ENCODE measurements at regions not wholly inside any gene's neighbourhood (a gene's known extent, or its start where the extent isn't known, plus 50 kb on each side); places are given as distances from the start of the nearest gene placed in this dataset.
A peak's percentile ranks its signal among the peaks of the same experiment; 100 is the strongest.

DNA sequence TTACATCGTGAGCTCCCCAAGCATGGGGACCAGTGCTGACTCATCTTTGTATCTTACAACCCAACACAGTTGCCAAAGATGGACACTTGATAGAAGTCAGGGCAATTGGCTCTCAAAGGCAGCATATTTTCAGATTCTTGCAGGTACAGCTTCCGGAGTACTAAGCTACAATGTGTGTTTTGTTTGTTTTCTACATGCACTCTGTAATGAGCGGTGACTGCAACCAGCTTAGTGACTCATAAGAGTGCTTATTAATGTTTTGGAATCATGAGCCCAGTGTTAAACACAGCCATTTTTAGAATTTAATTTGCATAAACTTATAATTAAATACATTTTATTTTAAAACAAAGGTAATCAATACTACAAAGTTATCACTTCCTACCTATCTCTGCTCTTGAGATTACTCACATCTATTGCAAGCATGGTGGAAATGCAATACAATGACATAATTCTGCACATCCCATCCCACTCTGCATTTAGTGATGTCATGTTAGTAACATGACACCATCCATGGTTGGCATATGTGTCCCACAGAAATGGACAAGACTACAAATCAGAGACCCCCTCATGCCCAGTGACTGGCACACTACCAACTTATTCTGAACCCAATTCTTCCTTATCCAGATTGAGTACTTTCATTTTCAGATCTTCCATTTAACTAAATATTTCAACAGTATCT is 399.8 kb upstream of the ST6GAL2 start:
- no peak for DNase-seq (ENCODE audit: low read depth in 4 of 4, low spot score in 3 of 4)

DNA sequence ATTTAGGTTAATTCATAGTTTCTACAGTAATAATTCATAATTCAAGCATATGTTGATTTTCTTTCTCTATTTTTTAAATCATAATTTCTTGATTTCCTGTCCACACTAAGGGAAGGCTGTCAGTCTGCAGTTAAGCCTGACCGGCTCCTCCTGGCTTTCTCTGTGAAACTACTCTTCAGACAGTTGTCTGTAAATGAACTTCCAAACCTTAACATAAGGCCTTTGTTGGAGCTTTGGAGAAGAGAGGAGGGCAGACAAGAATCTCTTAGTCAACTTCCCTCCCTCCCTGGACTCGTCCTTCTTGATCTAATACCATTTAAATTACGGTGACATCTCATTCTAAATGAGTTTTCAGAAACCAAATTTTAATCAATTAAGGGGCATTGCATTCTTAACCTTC is 404.1 kb upstream of the ST6GAL2 start:
- DNase-seq (ENCODE audit: low read depth in 4 of 4, low spot score in 3 of 4): no peak

DNA sequence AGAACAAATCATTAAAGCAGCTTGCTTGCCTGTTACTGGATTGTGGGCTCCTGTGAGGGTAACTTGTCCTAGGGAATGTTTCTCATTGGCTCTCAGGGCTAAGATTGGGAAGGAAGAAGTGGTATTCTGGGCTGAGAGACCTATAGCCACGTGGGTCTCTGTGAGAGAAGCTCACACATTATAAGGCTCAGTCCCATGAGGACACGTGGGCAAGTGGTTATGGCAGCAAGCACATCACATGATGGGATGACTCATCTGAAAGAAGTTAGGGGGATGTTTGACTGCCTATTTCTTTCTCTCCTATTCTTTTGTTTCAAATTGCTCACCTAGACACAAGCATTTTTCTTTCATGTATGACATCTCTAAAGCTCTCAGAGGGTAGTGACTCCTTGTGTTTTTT is 418.0 kb upstream of the ST6GAL2 start:
- DNase-seq (ENCODE audit: low read depth in 4 of 4, low spot score in 3 of 4): no peak

- DNase-seq (ENCODE audit: low read depth in 4 of 4, low spot score in 3 of 4): no peak
Observed at GRCh38 chr2:107305966-107306365, 420.0 kb upstream of the ST6GAL2 start.

- DNase-seq (ENCODE audit: low read depth in 4 of 4, low spot score in 3 of 4): no peak
Observed at GRCh38 chr2:107306881-107307280, 420.9 kb upstream of the ST6GAL2 start.

GRCh38 chr2:107308835-107309234 is 422.9 kb upstream of the ST6GAL2 start:
- no peak for DNase-seq (ENCODE audit: low read depth in 4 of 4, low spot score in 3 of 4)

DNA sequence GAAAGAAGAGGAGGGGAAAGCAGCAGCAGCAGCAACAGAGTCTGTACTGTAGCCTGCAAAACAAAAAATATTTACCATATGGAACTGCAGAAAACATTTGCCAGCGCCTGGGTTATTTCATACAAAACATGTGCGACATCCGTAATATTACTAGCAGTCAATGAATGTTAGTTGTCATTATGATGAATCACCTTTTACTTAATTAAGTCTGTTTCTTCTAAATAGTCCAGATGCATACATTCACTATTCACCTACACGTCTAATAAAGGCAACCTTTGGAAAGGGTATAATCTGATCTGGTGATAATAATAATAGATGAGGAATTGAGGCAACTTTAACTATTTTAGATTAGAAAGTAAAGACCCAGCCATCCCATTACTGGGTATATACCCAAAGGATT is 426.3 kb upstream of the ST6GAL2 start:
- DNase-seq (ENCODE audit: low read depth in 4 of 4, low spot score in 3 of 4): no peak

DNA sequence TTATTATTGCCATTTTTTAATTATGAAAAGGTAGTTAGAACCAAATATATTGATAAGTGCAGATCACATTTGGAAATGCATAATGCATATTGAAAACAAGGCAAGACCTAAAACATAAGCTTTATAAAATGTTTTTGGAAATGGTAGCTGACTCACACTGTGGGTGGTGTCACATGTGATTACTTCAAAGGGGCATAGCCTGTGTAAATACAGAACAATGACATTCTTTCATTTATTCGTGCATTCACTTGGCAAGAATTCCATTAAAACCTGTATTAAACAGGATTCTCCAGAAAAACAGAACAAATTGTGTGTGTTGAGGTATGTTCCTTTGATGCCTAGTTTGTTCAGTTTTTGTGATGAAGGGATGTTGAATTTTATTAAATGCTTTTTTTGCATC is 427.3 kb upstream of the ST6GAL2 start:
- DNase-seq (ENCODE audit: low read depth in 4 of 4, low spot score in 3 of 4): no peak

GRCh38 chr2:107320881-107321280 is 434.9 kb upstream of the ST6GAL2 start:
- DNase-seq (ENCODE audit: low read depth in 4 of 4, low spot score in 3 of 4): no peak

GRCh38 chr2:107322416-107322815 is 436.4 kb upstream of the ST6GAL2 start:
- DNase-seq (ENCODE audit: low read depth in 4 of 4, low spot score in 3 of 4): no peak

GRCh38 chr2:107323946-107324565 is 438.1 kb upstream of the ST6GAL2 start:
- DNase-seq (ENCODE audit: low read depth in 4 of 4, low spot score in 3 of 4): no peak

- DNase-seq (ENCODE audit: low read depth in 4 of 4, low spot score in 3 of 4): peak in 1 of 4 donors; percentile 2
Observed at GRCh38 chr2:107325981-107326786, 440.2 kb upstream of the ST6GAL2 start.

- no peak for DNase-seq (ENCODE audit: low read depth in 4 of 4, low spot score in 3 of 4)
Observed at GRCh38 chr2:107334306-107334705, 448.3 kb upstream of the ST6GAL2 start.

- DNase-seq (ENCODE audit: low read depth in 4 of 4, low spot score in 3 of 4): no peak
Observed at GRCh38 chr2:107336526-107336925, 450.6 kb upstream of the ST6GAL2 start.

DNA sequence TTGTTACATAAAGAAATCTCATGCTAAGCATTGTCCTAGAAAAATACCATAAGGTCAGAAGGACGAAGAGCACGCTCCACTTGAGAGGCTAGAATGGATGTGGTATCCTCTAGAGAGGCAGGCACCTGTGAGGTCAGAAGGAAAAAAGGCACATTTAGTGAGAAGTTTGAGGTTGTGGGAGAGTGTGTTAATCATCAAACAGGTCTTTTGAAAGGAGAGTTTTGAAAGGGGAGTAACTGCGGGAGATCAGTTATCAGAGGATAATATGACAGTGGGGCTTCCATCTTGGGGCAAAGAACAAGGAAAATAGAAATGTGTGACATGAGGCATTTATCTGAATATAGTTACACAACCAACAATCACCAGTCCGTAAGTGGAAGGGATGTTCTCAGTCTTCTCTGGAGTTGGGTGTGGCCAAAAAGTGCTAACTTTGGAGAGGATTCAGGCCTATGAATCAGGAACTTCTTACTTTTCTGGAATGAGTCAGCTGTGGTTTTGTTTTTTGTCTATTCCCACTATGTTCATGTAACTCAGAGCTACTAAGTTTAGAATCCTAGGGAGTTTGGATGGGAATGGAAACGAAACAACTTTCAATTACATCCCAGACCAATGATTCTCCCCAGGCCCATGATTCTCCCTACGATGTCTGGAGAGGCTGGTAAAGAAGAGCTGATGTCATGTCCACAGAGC is 451.4 kb upstream of the ST6GAL2 start:
- no peak for DNase-seq (ENCODE audit: low read depth in 4 of 4, low spot score in 3 of 4)

- DNase-seq (ENCODE audit: low read depth in 4 of 4, low spot score in 3 of 4): no peak
Observed at GRCh38 chr2:107338059-107338458, 452.1 kb upstream of the ST6GAL2 start.

- no peak for DNase-seq (ENCODE audit: low read depth in 4 of 4, low spot score in 3 of 4)
Observed at GRCh38 chr2:107338571-107338970, 452.6 kb upstream of the ST6GAL2 start.

DNA sequence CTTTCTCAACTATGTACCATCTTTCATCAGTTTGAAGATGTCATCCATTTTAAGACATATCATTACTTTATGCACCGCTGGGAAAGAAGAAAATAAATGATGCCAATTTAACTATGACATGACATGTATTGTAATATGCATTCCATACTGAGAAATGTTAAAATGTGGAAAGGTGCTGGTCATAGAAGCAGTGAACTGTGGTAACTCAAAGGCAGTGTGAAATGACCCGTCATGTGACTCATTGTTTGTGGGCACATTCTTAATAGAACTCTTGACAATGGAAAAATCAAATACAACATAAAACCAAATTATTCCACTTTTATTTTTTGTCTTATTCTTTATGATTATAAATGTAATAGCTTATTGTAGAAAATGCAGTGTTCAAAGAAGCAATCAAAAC is 455.0 kb upstream of the ST6GAL2 start:
- no peak for DNase-seq (ENCODE audit: low read depth in 4 of 4, low spot score in 3 of 4)

- DNase-seq (ENCODE audit: low read depth in 4 of 4, low spot score in 3 of 4): no peak
Observed at GRCh38 chr2:107349329-107349728, 463.4 kb upstream of the ST6GAL2 start.

GRCh38 chr2:107354175-107354574 is 468.2 kb upstream of the ST6GAL2 start:
- no peak for DNase-seq (ENCODE audit: low read depth in 4 of 4, low spot score in 3 of 4)

GRCh38 chr2:107358362-107358761 is 468.3 kb upstream of the RGPD4 start:
- DNase-seq (ENCODE audit: low read depth in 4 of 4, low spot score in 3 of 4): no peak

Data from left renal pelvis (tissue), 4 donors.